Lung (tissue), 11 donors: ENCODE measurements at regions not wholly inside any gene's neighbourhood (a gene's known extent, or its start where the extent isn't known, plus 50 kb on each side); places are given as distances from the start of the nearest gene placed in this dataset.

ENCODE experiments used
- ATAC-seq: fragments of 200-7000 bp; cut with Tn5 transposase; one replicate; pipeline ENCODE4 v1.9.1; 2020; ENCODE audit warnings: moderate number of reproducible peaks; ENCODE audit not compliant: insufficient read depth, low FRiP score
- DNase-seq, 3 donors: peaks; one replicate each; pipeline ENCODE4 v3.0.0-alpha.2; 2013 to 2017
- H3K27ac ChIP-seq, 2 donors: one replicate each; pipeline ENCODE4 v1.5.1; 2013; ENCODE audit warnings: mild to moderate bottlenecking in 2 of 2, moderate library complexity in 2 of 2, control low read depth in 1 of 2, inconsistent platforms in 1 of 2, low read depth in 1 of 2, low read length in 1 of 2
- H3K27me3 ChIP-seq, 3 donors: one replicate each; pipeline ENCODE4 v1.5.1; 2013; ENCODE audit warnings: low read length in 2 of 3; ENCODE audit not compliant: control insufficient read depth in 3 of 3, insufficient read depth in 3 of 3
- H3K36me3 ChIP-seq, 4 donors: one replicate each; pipeline ENCODE4 v1.5.1; 2013; ENCODE audit warnings: low read length in 4 of 4, mild to moderate bottlenecking in 1 of 4, moderate library complexity in 1 of 4; ENCODE audit not compliant: control insufficient read depth in 4 of 4, insufficient read depth in 4 of 4
- H3K4me1 ChIP-seq, 5 donors: one replicate each; pipeline ENCODE4 v1.5.1; 2013; ENCODE audit warnings: low read length in 5 of 5, mild to moderate bottlenecking in 2 of 5, moderate library complexity in 1 of 5; ENCODE audit not compliant: control insufficient read depth in 5 of 5, insufficient read depth in 5 of 5
- H3K4me3 ChIP-seq: one replicate; pipeline ENCODE4 v1.5.1; 2013; ENCODE audit warnings: mild to moderate bottlenecking, control low read depth, moderate library complexity
- H3K9ac ChIP-seq, 2 donors: one replicate each; pipeline ENCODE4 v1.5.1; 2013; ENCODE audit warnings: low read length in 2 of 2, control low read depth in 1 of 2; ENCODE audit not compliant: insufficient read depth in 1 of 2
- H3K9me3 ChIP-seq, 4 donors: one replicate each; pipeline ENCODE4 v1.5.1; 2013; ENCODE audit warnings: low read length in 3 of 4, mild to moderate bottlenecking in 1 of 4, moderate library complexity in 1 of 4; ENCODE audit not compliant: control insufficient read depth in 4 of 4, insufficient read depth in 3 of 4
- CTCF ChIP-seq: IDR thresholded peaks from 2 replicates; pipeline ENCODE4 v1.5.1; 2012; ENCODE audit warnings: mild to moderate bottlenecking; ENCODE audit errors: control extremely low read depth, extremely low read depth
- WGBS, 2 donors: extraction: QIAGEN DNeasy Blood & Tissue Kit; methylation state at CpG; one replicate each; pipeline ENCODE4 v1.1.7; 2013; 5-methylcytosine and 5-hydroxymethylcytosine counted together
- donor health status: control.
- donor health status: control.
- donor health status: Bipolar disorder and iron deficiency.
- donor health status: healthy.
- donor health status: DM: yes; HTN: yes; CAD: no.

GRCh38 chr12:113757221-113758002 is 208.7 kb downstream of the RBM19 start:
- Histone ChIP-seq H3K36me3 (no peaks in the 10 kb centered on the region), H3K9me3 (peaks cover 0 to 20% (median 0%) of the 10 kb centered on the region in 4 donors), H3K4me1 (no peaks in the 10 kb centered on the region), H3K9ac (no peak overlapping the region), H3K27ac (no peak overlapping the region), H3K4me3 (no peak overlapping the region), H3K27me3 (peaks cover 0 to 18% (median 15%) of the 10 kb centered on the region in 3 donors)
- TF ChIP-seq CTCF = no peak
- DNase-seq = no peak
- WGBS, 2 donors = 46 to 60% methylated on average over 14 of the region's 14 CpGs
- ATAC-seq = no peak

DNA sequence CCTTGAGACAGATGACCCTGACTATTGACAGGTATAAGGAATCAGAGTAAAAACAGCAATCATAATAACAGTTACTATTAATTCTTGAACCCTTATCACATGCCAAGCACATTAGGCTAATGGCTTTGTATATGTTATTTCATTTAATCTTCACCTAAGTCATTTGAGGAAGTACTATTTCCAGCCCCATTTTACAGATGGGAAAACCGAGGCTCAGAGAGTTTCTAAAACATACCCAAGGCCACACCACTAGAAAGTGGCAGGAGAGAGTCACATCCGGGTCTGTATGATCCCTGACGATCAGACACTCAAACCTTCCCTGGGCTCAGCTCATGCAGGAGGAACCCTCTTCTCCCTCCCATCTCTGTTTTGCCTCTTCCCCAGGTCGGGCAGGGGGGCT is 209.5 kb downstream of the RBM19 start:
- H3K9me3 ChIP-seq = peaks cover 0 to 22% (median under 1%) of the 10 kb centered on the region in 4 donors
- no peak for DNase-seq
- no peak overlapping the region for H3K9ac ChIP-seq
- H3K36me3 ChIP-seq = no peaks in the 10 kb centered on the region
- no peak for ATAC-seq
- no peak overlapping the region for H3K27ac ChIP-seq
- no peak for TF ChIP-seq CTCF
- no peaks in the 10 kb centered on the region for H3K4me1 ChIP-seq
- no peak overlapping the region for H3K4me3 ChIP-seq
- WGBS, 2 donors = 48 to 59% methylated on average over 4 of the region's 4 CpGs
- peaks cover 0 to 12% (median 9%) of the 10 kb centered on the region in 3 donors for H3K27me3 ChIP-seq

DNA sequence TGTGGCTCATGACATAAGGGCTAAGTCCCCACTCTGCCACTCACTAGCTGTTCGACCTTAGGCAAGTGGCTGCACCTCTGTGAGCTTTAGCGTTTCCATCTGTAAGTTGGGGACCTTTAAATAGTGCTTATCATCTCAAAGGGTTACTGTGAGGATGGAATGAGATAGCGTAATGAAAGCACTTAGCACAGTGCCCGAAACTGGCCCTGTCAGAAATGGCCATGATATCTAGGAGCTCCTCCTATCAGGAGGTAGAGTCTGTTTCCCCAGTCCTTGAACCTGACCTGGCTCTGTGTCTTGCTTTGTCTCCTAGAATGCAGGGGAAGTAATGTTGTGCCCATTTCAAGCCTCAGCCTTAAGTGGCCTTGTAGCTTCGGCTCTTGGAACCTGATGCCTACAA is 211.0 kb downstream of the RBM19 start:
- H3K4me3 ChIP-seq = no peak overlapping the region
- no peak for DNase-seq
- no peak overlapping the region for H3K27ac ChIP-seq
- H3K9ac ChIP-seq = no peak overlapping the region
- H3K4me1 ChIP-seq = no peaks in the 10 kb centered on the region
- no peak for TF ChIP-seq CTCF
- no peak for ATAC-seq
- peaks cover 0 to 5% (median 0%) of the 10 kb centered on the region in 3 donors for H3K27me3 ChIP-seq
- H3K36me3 ChIP-seq = no peaks in the 10 kb centered on the region
- H3K9me3 ChIP-seq = peaks cover 0 to 27% (median under 1%) of the 10 kb centered on the region in 4 donors
- WGBS, 2 donors = 60 to 79% methylated on average over 5 of the region's 5 CpGs

GRCh38 chr12:113751513-113751912 is 214.6 kb downstream of the RBM19 start:
- DNase-seq = no peak
- 88 to 90% methylated on average over 2 of the region's 2 CpGs for WGBS, 2 donors
- no peak overlapping the region for H3K27ac ChIP-seq
- no peaks in the 10 kb centered on the region for H3K36me3 ChIP-seq
- TF ChIP-seq CTCF = no peak
- H3K9me3 ChIP-seq = peaks cover 0 to 19% (median under 1%) of the 10 kb centered on the region in 4 donors
- no peak overlapping the region for H3K9ac ChIP-seq
- H3K4me1 ChIP-seq = no peaks in the 10 kb centered on the region
- no peak overlapping the region for H3K4me3 ChIP-seq
- ATAC-seq = no peak
- peaks cover 0 to 14% (median 4%) of the 10 kb centered on the region in 3 donors for H3K27me3 ChIP-seq
